ENCODE measurements at regions not wholly inside any gene's neighbourhood (a gene's known extent, or its start where the extent isn't known, plus 50 kb on each side); places are given as distances from the start of the nearest gene placed in this dataset.

GRCh38 chrX:4825550-4825949 is 1112.1 kb upstream of the PRKX start:
- no peaks in the 10 kb centered on the region for H3K36me3 ChIP-seq (ENCODE audit: control insufficient read depth in 4 of 4, insufficient read depth in 4 of 4, low read length in 4 of 4)
- H3K27ac ChIP-seq (ENCODE audit: low read depth in 1 of 2, low read length in 1 of 2): no peak overlapping the region
- TF ChIP-seq CTCF (IDR thresholded peaks at IDR 0.05; ENCODE audit: control extremely low read depth, extremely low read depth): no peak
- no peak overlapping the region for H3K9ac ChIP-seq (ENCODE audit: insufficient read depth in 1 of 2, low read length in 2 of 2)
- H3K4me3 ChIP-seq: no peak overlapping the region
- 49 to 71% methylated on average over 3 of the region's 3 CpGs for WGBS, 2 donors
- ATAC-seq (ENCODE audit: insufficient read depth, low FRiP score) (no peak), DNase-seq (peak in 1 of 3 donors; percentile 8)
- no peaks in the 10 kb centered on the region for H3K4me1 ChIP-seq (ENCODE audit: control insufficient read depth in 5 of 5, insufficient read depth in 5 of 5, low read length in 5 of 5)
- peaks cover 0 to 4% (median 0%) of the 10 kb centered on the region in 3 donors for H3K27me3 ChIP-seq (ENCODE audit: control insufficient read depth in 3 of 3, insufficient read depth in 3 of 3, low read length in 2 of 3)
- H3K9me3 ChIP-seq (ENCODE audit: control insufficient read depth in 4 of 4, insufficient read depth in 3 of 4, low read length in 3 of 4): peaks cover 0 to 3% (median 0%) of the 10 kb centered on the region in 4 donors

- H3K27me3 ChIP-seq (ENCODE audit: control insufficient read depth in 3 of 3, insufficient read depth in 3 of 3, low read length in 2 of 3): no peaks in the 10 kb centered on the region
- no peak overlapping the region for H3K27ac ChIP-seq (ENCODE audit: low read depth in 1 of 2, low read length in 1 of 2)
- ATAC-seq (ENCODE audit: insufficient read depth, low FRiP score): no peak
- H3K4me1 ChIP-seq (ENCODE audit: control insufficient read depth in 5 of 5, insufficient read depth in 5 of 5, low read length in 5 of 5): no peaks in the 10 kb centered on the region
- peaks cover 0 to 7% (median 1%) of the 10 kb centered on the region in 4 donors for H3K9me3 ChIP-seq (ENCODE audit: control insufficient read depth in 4 of 4, insufficient read depth in 3 of 4, low read length in 3 of 4)
- no peak overlapping the region for H3K4me3 ChIP-seq
- no peak for DNase-seq
- H3K9ac ChIP-seq (ENCODE audit: insufficient read depth in 1 of 2, low read length in 2 of 2): no peak overlapping the region
- TF ChIP-seq CTCF (IDR thresholded peaks at IDR 0.05; ENCODE audit: control extremely low read depth, extremely low read depth): no peak
- no peaks in the 10 kb centered on the region for H3K36me3 ChIP-seq (ENCODE audit: control insufficient read depth in 4 of 4, insufficient read depth in 4 of 4, low read length in 4 of 4)
- 20 to 39% methylated on average over 4 of the region's 4 CpGs for WGBS, 2 donors
Observed at GRCh38 chrX:4809571-4809970, 1096.1 kb upstream of the PRKX start.

- no peaks in the 10 kb centered on the region for H3K4me1 ChIP-seq (ENCODE audit: control insufficient read depth in 5 of 5, insufficient read depth in 5 of 5, low read length in 5 of 5)
- 57 to 64% methylated on average over 4 of the region's 4 CpGs for WGBS, 2 donors
- ATAC-seq (ENCODE audit: insufficient read depth, low FRiP score) (no peak), DNase-seq (no peak)
- H3K27me3 ChIP-seq (ENCODE audit: control insufficient read depth in 3 of 3, insufficient read depth in 3 of 3, low read length in 2 of 3): peaks cover 0 to 7% (median 0%) of the 10 kb centered on the region in 3 donors
- no peak for TF ChIP-seq CTCF (IDR thresholded peaks at IDR 0.05; ENCODE audit: control extremely low read depth, extremely low read depth)
- H3K27ac ChIP-seq (ENCODE audit: low read depth in 1 of 2, low read length in 1 of 2): no peak overlapping the region
- H3K9ac ChIP-seq (ENCODE audit: insufficient read depth in 1 of 2, low read length in 2 of 2): no peak overlapping the region
- no peak overlapping the region for H3K4me3 ChIP-seq
- peaks cover 0 to 7% (median 1%) of the 10 kb centered on the region in 4 donors for H3K9me3 ChIP-seq (ENCODE audit: control insufficient read depth in 4 of 4, insufficient read depth in 3 of 4, low read length in 3 of 4)
- H3K36me3 ChIP-seq (ENCODE audit: control insufficient read depth in 4 of 4, insufficient read depth in 4 of 4, low read length in 4 of 4): no peaks in the 10 kb centered on the region
Observed at GRCh38 chrX:4805502-4805901, 1092.1 kb upstream of the PRKX start.

GRCh38 chrX:4800756-4801155 is 1087.3 kb upstream of the PRKX start:
- Histone ChIP-seq H3K36me3 (ENCODE audit: control insufficient read depth in 4 of 4, insufficient read depth in 4 of 4, low read length in 4 of 4) (no peaks in the 10 kb centered on the region), H3K27me3 (ENCODE audit: control insufficient read depth in 3 of 3, insufficient read depth in 3 of 3, low read length in 2 of 3) (peaks cover 0 to 16% (median 0%) of the 10 kb centered on the region in 3 donors), H3K4me1 (ENCODE audit: control insufficient read depth in 5 of 5, insufficient read depth in 5 of 5, low read length in 5 of 5) (no peaks in the 10 kb centered on the region), H3K27ac (ENCODE audit: low read depth in 1 of 2, low read length in 1 of 2) (no peak overlapping the region), H3K4me3 (no peak overlapping the region), H3K9me3 (ENCODE audit: control insufficient read depth in 4 of 4, insufficient read depth in 3 of 4, low read length in 3 of 4) (peaks cover 0 to 9% (median 0%) of the 10 kb centered on the region in 4 donors), H3K9ac (ENCODE audit: insufficient read depth in 1 of 2, low read length in 2 of 2) (no peak overlapping the region)
- 81 to 93% methylated on average over 4 of the region's 4 CpGs for WGBS, 2 donors
- no peak for ATAC-seq (ENCODE audit: insufficient read depth, low FRiP score)
- DNase-seq: no peak
- no peak for TF ChIP-seq CTCF (IDR thresholded peaks at IDR 0.05; ENCODE audit: control extremely low read depth, extremely low read depth)

Measured in lung (tissue), 11 donors.